ENCODE measurements at regions not wholly inside any gene's neighbourhood (a gene's known extent, or its start where the extent isn't known, plus 50 kb on each side); places are given as distances from the start of the nearest gene placed in this dataset.

DNA sequence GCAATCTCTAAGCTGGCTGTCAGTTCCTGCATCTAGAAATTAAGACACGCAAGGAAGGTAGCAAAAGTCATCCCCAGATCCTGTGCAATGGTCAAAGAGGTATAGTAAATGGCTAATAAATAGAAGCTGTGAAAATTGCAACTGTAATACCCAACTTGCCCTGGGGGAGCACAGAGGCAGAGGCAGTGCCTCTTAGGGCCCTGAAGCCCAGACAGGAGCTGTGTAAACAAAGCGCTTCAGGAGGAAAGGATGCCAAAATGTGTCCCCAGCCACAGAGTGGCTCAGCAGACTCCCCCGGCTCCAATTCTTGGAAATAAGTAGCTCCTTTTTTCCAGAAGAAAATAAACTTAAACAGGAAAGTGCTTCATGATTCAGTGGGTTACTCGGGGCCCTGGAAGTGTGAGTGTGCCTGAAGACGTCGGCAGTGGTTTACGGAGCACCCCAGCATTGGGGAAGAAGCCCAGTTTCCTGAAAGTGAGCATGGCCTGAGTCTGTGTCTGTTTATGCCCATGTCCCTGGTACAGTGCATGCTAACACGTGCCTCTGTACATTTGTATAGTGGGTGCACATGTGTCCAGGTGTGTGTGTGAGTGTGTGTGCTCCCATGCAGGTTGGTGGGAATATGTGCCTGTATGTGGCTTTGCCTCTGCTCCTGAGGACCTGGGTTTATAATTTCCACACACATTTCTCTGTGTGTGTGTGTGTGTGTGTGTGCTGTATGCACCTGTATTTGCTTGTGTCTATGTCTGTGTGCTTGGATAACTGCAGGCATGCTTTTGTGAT is 246.7 kb downstream of the MAFB start:
- Histone ChIP-seq H3K27me3 (ENCODE audit: control insufficient read depth, insufficient read depth, low read length) (no peaks in the 10 kb centered on the region), H3K36me3 (ENCODE audit: control insufficient read depth, insufficient read depth, low read length) (no peaks in the 10 kb centered on the region)
- TF ChIP-seq, protein P1, sequence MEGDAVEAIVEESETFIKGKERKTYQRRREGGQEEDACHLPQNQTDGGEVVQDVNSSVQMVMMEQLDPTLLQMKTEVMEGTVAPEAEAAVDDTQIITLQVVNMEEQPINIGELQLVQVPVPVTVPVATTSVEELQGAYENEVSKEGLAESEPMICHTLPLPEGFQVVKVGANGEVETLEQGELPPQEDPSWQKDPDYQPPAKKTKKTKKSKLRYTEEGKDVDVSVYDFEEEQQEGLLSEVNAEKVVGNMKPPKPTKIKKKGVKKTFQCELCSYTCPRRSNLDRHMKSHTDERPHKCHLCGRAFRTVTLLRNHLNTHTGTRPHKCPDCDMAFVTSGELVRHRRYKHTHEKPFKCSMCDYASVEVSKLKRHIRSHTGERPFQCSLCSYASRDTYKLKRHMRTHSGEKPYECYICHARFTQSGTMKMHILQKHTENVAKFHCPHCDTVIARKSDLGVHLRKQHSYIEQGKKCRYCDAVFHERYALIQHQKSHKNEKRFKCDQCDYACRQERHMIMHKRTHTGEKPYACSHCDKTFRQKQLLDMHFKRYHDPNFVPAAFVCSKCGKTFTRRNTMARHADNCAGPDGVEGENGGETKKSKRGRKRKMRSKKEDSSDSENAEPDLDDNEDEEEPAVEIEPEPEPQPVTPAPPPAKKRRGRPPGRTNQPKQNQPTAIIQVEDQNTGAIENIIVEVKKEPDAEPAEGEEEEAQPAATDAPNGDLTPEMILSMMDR (IDR thresholded peaks at IDR 0.05; ENCODE audit: insufficient read depth, low read length, poor library complexity, severe bottlenecking): peak; percentile 21

DNA sequence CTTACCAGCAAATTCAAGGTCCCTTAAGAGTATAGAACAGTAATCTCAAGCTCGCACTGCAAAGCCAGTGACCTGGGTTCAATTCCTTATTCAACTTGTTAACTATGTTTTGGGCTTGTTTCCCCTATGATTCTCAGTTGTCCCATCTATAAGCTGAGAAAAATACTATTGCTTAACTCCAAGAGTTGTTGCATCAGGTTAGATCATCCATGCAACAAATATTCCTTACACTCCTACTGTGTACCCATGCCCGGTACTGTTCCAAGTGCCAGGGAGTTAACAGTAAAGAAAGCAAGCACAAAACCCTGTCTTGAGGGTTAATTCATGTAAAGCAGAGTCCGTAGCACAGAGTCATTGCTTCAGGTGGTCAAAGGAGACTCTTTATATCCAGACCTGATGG is 247.3 kb downstream of the MAFB start:
- H3K4me3 ChIP-seq (ENCODE audit: low read depth, low read length): no peak overlapping the region
- TF ChIP-seq, protein P1 (IDR thresholded peaks at IDR 0.05; ENCODE audit: insufficient read depth, low read length, poor library complexity, severe bottlenecking): no peak
- no peaks in the 10 kb centered on the region for H3K36me3 ChIP-seq (ENCODE audit: control insufficient read depth, insufficient read depth, low read length)
- H3K27me3 ChIP-seq (ENCODE audit: control insufficient read depth, insufficient read depth, low read length): no peaks in the 10 kb centered on the region
- no peak for DNase-seq (ENCODE audit: low read depth)

More for the DNA sequence above, 246.7 kb downstream of the MAFB start:
- no peak for DNase-seq (ENCODE audit: low read depth)
- H3K4me3 ChIP-seq (ENCODE audit: low read depth, low read length): no peak overlapping the region

DNA sequence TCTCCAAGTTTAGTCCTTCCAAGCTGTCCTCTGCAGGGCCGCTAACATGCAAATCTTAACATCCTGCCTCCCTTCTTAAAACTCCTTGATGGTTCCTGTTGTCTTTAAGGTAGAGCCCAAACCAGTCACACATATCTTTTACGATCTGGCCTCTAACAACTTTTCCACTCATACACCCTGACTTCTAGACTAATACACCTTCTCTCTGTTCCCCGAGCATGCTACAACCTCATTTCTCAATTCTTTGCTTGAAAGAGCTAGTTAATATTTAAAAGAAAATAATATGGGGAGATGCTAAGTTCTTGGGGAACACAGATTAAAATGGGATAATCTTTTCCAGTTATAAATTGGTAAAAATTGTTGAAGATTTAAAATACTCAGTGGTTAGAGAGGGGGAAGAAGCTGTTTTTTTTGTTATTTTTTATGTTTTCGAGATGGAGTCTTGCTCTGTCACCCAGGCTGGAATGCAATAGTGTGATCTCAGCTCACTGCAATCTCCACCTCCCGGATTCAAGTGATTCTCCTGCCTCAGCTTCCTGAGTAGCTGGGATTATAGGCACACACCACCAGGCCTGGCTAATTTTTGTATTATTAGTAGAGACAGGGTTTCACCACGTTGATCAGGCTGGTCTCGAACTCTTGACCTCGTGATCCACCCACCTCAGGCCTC is 250.7 kb downstream of the MAFB start:
- no peaks in the 10 kb centered on the region for H3K36me3 ChIP-seq (ENCODE audit: control insufficient read depth, insufficient read depth, low read length)
- H3K4me3 ChIP-seq (ENCODE audit: low read depth, low read length): no peak overlapping the region
- TF ChIP-seq, protein P1 (IDR thresholded peaks at IDR 0.05; ENCODE audit: insufficient read depth, low read length, poor library complexity, severe bottlenecking): no peak
- H3K27me3 ChIP-seq (ENCODE audit: control insufficient read depth, insufficient read depth, low read length): no peaks in the 10 kb centered on the region
- DNase-seq (ENCODE audit: low read depth): peak; percentile 16

DNA sequence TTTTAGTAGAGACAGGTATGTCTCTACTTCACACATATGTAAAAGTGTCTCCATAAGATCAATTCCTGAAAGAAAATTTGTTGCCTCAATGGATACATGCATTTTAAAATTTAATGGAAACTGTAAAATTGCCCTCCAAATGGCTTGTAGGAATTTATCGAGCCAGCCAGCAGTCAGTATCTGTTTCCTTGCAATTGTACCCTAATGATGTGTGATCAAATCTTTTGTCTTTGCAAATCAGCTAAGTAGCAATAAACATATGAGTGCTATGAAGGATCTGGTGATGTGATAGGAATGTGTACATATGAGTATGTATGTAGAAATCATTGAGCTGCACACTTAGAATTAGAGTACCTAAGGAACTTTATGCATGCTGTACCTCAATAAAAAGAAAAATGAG is 253.0 kb downstream of the MAFB start:
- H3K4me3 ChIP-seq (ENCODE audit: low read depth, low read length): no peak overlapping the region
- no peak for DNase-seq (ENCODE audit: low read depth)
- no peaks in the 10 kb centered on the region for H3K36me3 ChIP-seq (ENCODE audit: control insufficient read depth, insufficient read depth, low read length)
- TF ChIP-seq, protein P1 (IDR thresholded peaks at IDR 0.05; ENCODE audit: insufficient read depth, low read length, poor library complexity, severe bottlenecking): no peak
- H3K27me3 ChIP-seq (ENCODE audit: control insufficient read depth, insufficient read depth, low read length): no peaks in the 10 kb centered on the region

DNA sequence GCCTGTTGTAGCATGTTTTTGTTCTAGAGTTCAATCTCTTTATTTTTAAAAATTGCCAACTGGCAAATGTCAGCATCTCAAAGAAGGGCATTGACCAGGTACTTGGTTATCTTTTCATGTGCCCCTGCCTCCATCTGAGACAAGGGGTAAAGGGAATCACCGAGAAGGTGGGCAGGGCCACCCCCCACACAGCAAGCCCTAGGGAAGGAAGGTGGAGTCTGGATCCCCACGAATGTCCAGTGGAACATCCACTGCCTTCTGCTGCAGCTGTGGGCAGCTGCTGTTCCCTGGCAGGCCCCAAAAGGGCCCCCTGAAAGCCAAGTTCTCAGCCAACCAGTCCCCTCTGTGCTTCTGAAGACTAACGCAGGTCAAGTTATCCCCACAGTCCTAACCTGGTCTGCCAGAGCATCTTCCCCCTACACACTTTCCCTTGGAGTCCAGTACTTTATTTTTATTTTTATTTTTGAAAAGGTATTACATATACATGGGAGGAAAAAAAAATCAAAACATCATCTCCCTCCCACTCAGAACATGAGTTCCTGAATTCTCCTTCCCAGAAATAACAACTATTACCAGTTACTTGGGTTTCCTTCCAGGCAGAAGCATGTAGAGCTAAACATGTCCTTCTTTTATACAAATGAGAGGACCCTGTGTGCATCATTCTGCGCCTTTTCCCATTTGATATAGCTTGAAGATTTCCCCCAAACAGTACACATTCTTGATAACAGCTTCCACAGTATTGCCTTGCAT is 253.7 kb downstream of the MAFB start:
- H3K36me3 ChIP-seq (ENCODE audit: control insufficient read depth, insufficient read depth, low read length): no peaks in the 10 kb centered on the region
- TF ChIP-seq, protein P1 (IDR thresholded peaks at IDR 0.05; ENCODE audit: insufficient read depth, low read length, poor library complexity, severe bottlenecking): no peak

More for the DNA sequence above, 253.7 kb downstream of the MAFB start:
- Histone ChIP-seq H3K4me3 (ENCODE audit: low read depth, low read length) (no peak overlapping the region), H3K27me3 (ENCODE audit: control insufficient read depth, insufficient read depth, low read length) (no peaks in the 10 kb centered on the region)
- no peak for DNase-seq (ENCODE audit: low read depth)

Data from kidney epithelial cell (primary cell).